ENCODE measurements at regions not wholly inside any gene's neighbourhood (a gene's known extent, or its start where the extent isn't known, plus 50 kb on each side); places are given as distances from the start of the nearest gene placed in this dataset.

DNA sequence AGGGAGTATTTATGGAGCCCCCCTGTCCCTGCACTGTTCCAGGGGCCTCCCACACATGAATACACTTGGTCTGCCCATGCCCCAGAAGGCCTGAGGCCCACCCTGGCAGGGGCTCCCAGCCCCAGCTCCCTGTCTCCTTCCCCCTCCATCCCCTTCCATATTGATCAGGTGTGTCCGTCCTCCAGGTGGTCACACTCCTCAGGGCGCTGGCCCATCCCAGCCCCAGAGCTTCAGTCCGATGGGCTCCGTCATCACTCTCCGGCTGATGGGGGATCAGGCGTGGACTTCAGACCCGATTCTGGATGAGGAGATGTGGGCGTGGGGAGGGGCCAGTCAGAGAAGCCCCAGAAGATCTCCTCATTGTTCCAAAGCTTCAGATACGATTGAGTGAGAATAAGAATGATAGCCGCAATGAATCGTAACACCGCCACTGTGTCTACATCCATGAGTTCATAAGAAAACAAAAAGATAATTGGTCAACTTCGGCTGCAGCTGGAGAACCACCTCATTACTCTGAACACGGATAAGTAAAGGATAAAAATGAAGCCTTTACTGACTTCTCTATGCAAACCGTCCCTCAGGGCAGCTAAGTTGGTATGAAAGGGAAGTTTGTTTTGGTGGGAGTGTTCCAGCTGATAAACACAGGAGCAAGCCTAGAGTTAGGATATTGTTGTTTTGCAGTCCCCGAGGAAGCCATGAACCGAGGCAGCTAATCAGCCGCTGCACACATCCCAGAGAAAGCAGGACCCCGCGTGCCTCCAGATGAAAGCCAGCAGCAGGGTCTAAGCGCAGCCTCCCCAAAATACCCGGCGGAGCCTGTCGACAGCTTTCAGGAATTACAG, 279.5 kb downstream of the NDUFA10 start:
- Histone ChIP-seq H3K9me3 (no peaks in the 10 kb centered on the region), H3K27me3 (no peaks in the 10 kb centered on the region), H3K36me3 (no peaks in the 10 kb centered on the region), H3K4me1 (peaks cover 0 to 9% (median 0%) of the 10 kb centered on the region in 4 donors), H3K27ac (no peak overlapping the region), H3K4me3 (no peak overlapping the region)
- TF ChIP-seq, protein P1, sequence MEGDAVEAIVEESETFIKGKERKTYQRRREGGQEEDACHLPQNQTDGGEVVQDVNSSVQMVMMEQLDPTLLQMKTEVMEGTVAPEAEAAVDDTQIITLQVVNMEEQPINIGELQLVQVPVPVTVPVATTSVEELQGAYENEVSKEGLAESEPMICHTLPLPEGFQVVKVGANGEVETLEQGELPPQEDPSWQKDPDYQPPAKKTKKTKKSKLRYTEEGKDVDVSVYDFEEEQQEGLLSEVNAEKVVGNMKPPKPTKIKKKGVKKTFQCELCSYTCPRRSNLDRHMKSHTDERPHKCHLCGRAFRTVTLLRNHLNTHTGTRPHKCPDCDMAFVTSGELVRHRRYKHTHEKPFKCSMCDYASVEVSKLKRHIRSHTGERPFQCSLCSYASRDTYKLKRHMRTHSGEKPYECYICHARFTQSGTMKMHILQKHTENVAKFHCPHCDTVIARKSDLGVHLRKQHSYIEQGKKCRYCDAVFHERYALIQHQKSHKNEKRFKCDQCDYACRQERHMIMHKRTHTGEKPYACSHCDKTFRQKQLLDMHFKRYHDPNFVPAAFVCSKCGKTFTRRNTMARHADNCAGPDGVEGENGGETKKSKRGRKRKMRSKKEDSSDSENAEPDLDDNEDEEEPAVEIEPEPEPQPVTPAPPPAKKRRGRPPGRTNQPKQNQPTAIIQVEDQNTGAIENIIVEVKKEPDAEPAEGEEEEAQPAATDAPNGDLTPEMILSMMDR (IDR thresholded peaks at IDR 0.05) = no peak
- TF ChIP-seq EP300 (IDR thresholded peaks at IDR 0.05) (no peak), POLR2A (IDR thresholded peaks at IDR 0.05) (no peak)
- DNase-seq (ENCODE audit: low spot score in 2 of 2) = no peak
- 39 to 44% methylated on average over 24 of the region's 24 CpGs for WGBS, 2 donors

DNA sequence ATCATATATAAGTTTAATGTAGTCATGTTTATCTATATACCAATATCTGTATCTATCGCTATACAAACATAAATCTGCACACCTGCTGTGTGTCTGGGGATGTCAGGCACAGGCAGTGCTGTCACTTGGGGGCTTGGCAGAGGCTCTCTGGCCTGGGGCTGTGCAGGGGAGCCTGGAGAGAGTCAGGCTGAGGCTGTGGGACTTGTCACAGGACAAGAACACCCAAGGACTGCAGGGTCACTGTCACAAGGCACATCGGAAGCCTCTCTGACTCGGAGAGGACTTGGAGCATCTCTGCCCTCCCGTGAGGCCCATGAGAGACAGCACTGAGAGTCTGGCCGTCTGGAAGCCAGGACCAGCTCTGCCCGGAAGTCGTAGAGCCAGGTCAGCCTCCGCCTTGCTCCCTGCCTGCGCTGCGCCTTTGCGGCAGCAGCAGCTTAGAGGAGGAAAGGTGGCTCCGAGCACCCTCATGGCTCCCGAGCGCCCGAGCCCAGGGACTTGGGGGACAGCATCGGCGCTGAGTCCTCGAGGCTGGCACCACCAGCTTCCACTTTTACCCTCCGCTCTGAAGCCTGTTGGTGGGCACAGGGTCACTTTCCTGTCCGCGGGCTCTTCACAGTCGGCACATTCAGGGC, 280.3 kb downstream of the NDUFA10 start:
- WGBS, 2 donors = 86 to 88% methylated on average over 17 to 22 of the region's 22 CpGs
- Histone ChIP-seq H3K9me3 (no peaks in the 10 kb centered on the region), H3K36me3 (no peaks in the 10 kb centered on the region), H3K27ac (no peak overlapping the region), H3K27me3 (no peaks in the 10 kb centered on the region), H3K4me3 (no peak overlapping the region), H3K4me1 (peaks cover 0 to 9% (median 0%) of the 10 kb centered on the region in 4 donors)
- TF ChIP-seq, protein P1 (IDR thresholded peaks at IDR 0.05) = no peak
- TF ChIP-seq EP300 (IDR thresholded peaks at IDR 0.05) (no peak), POLR2A (IDR thresholded peaks at IDR 0.05) (no peak)
- no peak for DNase-seq (ENCODE audit: low spot score in 2 of 2)

GRCh38 chr2:239743206-239743605, 281.9 kb downstream of the NDUFA10 start:
- H3K27ac ChIP-seq = no peak overlapping the region
- H3K27me3 ChIP-seq = no peaks in the 10 kb centered on the region
- H3K36me3 ChIP-seq = no peaks in the 10 kb centered on the region
- TF ChIP-seq, protein P1 (IDR thresholded peaks at IDR 0.05) = no peak
- TF ChIP-seq POLR2A (IDR thresholded peaks at IDR 0.05) (no peak), EP300 (IDR thresholded peaks at IDR 0.05) (no peak)
- H3K4me1 ChIP-seq = peaks cover 0 to 9% (median 0%) of the 10 kb centered on the region in 4 donors
- H3K9me3 ChIP-seq = no peaks in the 10 kb centered on the region
- no peak for DNase-seq (ENCODE audit: low spot score in 2 of 2)
- H3K4me3 ChIP-seq = no peak overlapping the region
- 90 to 94% methylated on average over 6 of the region's 6 CpGs for WGBS, 2 donors

DNA sequence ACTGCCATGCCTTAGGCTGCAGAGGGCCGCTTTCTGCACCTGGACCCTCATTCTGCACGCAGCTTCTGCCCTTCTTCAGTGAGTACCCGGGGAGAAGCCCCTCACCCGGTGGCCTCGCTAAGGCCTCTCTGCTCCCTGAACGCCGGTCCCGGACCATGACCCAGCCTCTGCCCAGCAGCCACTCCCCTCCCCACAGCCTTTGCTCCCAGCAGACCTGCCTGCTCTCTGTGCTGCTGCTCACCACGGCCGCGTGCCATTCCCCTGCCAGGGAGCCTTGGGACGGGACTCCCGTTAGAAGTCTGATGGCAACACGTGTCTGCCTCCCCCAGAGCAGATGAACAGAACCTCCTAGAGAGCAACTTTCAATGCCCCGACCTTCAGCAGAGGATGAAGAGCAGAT, 282.8 kb downstream of the NDUFA10 start:
- H3K4me3 ChIP-seq = no peak overlapping the region
- no peaks in the 10 kb centered on the region for H3K27me3 ChIP-seq
- H3K4me1 ChIP-seq = peaks cover 0 to 9% (median 0%) of the 10 kb centered on the region in 4 donors
- 81 to 84% methylated on average over 13 to 15 of the region's 15 CpGs for WGBS, 2 donors
- no peak for DNase-seq (ENCODE audit: low spot score in 2 of 2)
- no peaks in the 10 kb centered on the region for H3K9me3 ChIP-seq
- H3K36me3 ChIP-seq = no peaks in the 10 kb centered on the region
- H3K27ac ChIP-seq = no peak overlapping the region
- TF ChIP-seq EP300 (IDR thresholded peaks at IDR 0.05) = no peak
- TF ChIP-seq, protein P1 (IDR thresholded peaks at IDR 0.05) = no peak
- TF ChIP-seq POLR2A (IDR thresholded peaks at IDR 0.05) = no peak

- H3K27ac ChIP-seq = no peak overlapping the region
- TF ChIP-seq POLR2A (IDR thresholded peaks at IDR 0.05) (no peak), EP300 (IDR thresholded peaks at IDR 0.05) (no peak)
- TF ChIP-seq, protein P1 (IDR thresholded peaks at IDR 0.05) = no peak
- H3K4me3 ChIP-seq = no peak overlapping the region
- H3K9me3 ChIP-seq = peaks cover 0 to 6% (median 0%) of the 10 kb centered on the region in 4 donors
- peaks cover 0 to 3% (median 0%) of the 10 kb centered on the region in 4 donors for H3K4me1 ChIP-seq
- H3K27me3 ChIP-seq = no peaks in the 10 kb centered on the region
- DNase-seq (ENCODE audit: low spot score in 2 of 2) = no peak
- 36 to 44% methylated on average over 8 of the region's 8 CpGs for WGBS, 2 donors
- H3K36me3 ChIP-seq = no peaks in the 10 kb centered on the region
These were observed 285.9 kb downstream of the NDUFA10 start for GRCh38 chr2:239739206-239739605.

Data from tibial nerve (tissue), 4 donors.